Activated CD4-positive, alpha-beta memory T cell treated with anti-CD3 and anti-CD28 coated beads, Interleukin-2, amount 10 ng/mL, durations not matched to agents 7 days and 5 days (primary cell): ENCODE measurements at regions not wholly inside any gene's neighbourhood (a gene's known extent, or its start where the extent isn't known, plus 50 kb on each side); places are given as distances from the start of the nearest gene placed in this dataset.
"Not testable (repeated sequence)": the region's sequence is repeated elsewhere in the genome, so short reads cannot be mapped to it uniquely, and the experiment has no call there.

Source experiments
- CTCF ChIA-PET: fragments of 350-600 bp; sonication (Branson Sonifier 250); formaldehyde crosslinking; loops from one replicate; lab custom pipeline; 2021; ENCODE audit warnings: antibody characterized with exemption, inconsistent platforms; lab: Charles Lee
- POLR2A ChIA-PET: fragments of 350-600 bp; sonication (Branson Sonifier 250); formaldehyde crosslinking; loops from one replicate; lab custom pipeline; 2021; ENCODE audit warnings: antibody characterized with exemption; lab: Charles Lee
- DNase-seq: peaks from one replicate; pipeline ENCODE4 v3.0.0-alpha.2; 2020
- H3K27ac Mint-ChIP-seq: one replicate; pipeline ENCODE4 v1.8.0; 2021; ENCODE audit warnings: mild to moderate bottlenecking, mixed read lengths
- H3K27me3 Mint-ChIP-seq: one replicate; pipeline ENCODE4 v1.8.0; 2021; ENCODE audit warnings: mixed read lengths
- H3K36me3 Mint-ChIP-seq: one replicate; pipeline ENCODE4 v1.8.0; 2021; ENCODE audit warnings: low read depth, mixed read lengths
- H3K4me1 Mint-ChIP-seq: one replicate; pipeline ENCODE4 v1.8.0; 2021; ENCODE audit warnings: mixed read lengths
- H3K4me3 Mint-ChIP-seq: one replicate; pipeline ENCODE4 v1.8.0; 2021; ENCODE audit warnings: mild to moderate bottlenecking, mixed read lengths
- H3K9me3 Mint-ChIP-seq: one replicate; pipeline ENCODE4 v1.8.0; 2021; ENCODE audit warnings: mixed read lengths

GRCh38 chr10:25858076-25858475 is 76.0 kb upstream of the MYO3A start:
- ChIA-PET POLR2A (no interaction called here), CTCF (no interaction called here)
- no peak overlapping the region for H3K27ac Mint-ChIP-seq
- no peaks in the 10 kb centered on the region for H3K4me1 Mint-ChIP-seq
- H3K36me3 Mint-ChIP-seq: no peaks in the 10 kb centered on the region
- no peak for DNase-seq
- no peaks in the 10 kb centered on the region for H3K27me3 Mint-ChIP-seq
- H3K9me3 Mint-ChIP-seq: no peaks in the 10 kb centered on the region
- H3K4me3 Mint-ChIP-seq: no peak overlapping the region

- H3K9me3 Mint-ChIP-seq: no peaks in the 10 kb centered on the region
- no peaks in the 10 kb centered on the region for H3K36me3 Mint-ChIP-seq
- H3K27me3 Mint-ChIP-seq: no peaks in the 10 kb centered on the region
- no peak overlapping the region for H3K4me3 Mint-ChIP-seq
- ChIA-PET CTCF (interaction anchor here (3.2 kb wide), 1 partner anchor 10 kb away, joined by 12 read pairs; no protein-coding TSS in a partner anchor), POLR2A (no interaction called here)
- no peak for DNase-seq
- no peak overlapping the region for H3K27ac Mint-ChIP-seq
- no peaks in the 10 kb centered on the region for H3K4me1 Mint-ChIP-seq
Observed at GRCh38 chr10:25865267-25865666, 68.8 kb upstream of the MYO3A start.

- ChIA-PET POLR2A (no interaction called here), CTCF (interaction anchor here (1.1 kb wide), 1 partner anchor 8 kb away, joined by 3 read pairs; no protein-coding TSS in a partner anchor)
- no peak for DNase-seq
- H3K4me3 Mint-ChIP-seq: no peak overlapping the region
- H3K27me3 Mint-ChIP-seq: no peaks in the 10 kb centered on the region
- no peaks in the 10 kb centered on the region for H3K36me3 Mint-ChIP-seq
- no peaks in the 10 kb centered on the region for H3K9me3 Mint-ChIP-seq
- H3K27ac Mint-ChIP-seq: no peak overlapping the region
- H3K4me1 Mint-ChIP-seq: no peaks in the 10 kb centered on the region
Observed at GRCh38 chr10:25867321-25867720, 66.7 kb upstream of the MYO3A start.

DNA sequence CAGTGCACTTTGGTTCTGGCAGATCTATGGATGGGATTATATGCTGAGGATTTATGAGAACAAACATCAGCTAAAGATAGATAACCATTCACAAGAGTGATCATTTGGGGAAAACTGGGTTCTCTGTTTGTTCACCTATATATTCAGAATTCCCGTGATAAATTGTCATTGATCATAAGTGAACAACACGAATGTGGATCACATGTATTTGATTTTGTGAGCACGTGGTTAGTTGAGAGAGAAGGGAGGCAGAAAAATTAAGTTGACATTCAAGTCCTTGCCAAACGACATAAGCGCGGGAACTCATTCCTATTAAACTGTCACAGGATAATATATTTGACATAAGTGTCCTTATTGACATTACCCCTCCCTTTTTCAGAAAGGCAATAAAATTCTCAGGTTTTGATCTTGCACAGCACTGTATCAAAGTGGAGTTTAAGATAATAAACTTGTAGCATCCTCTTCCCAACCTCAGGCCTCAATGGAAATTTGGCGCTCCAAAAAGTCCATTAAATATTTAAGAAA is 64.9 kb upstream of the MYO3A start:
- ChIA-PET CTCF (no interaction called here), POLR2A (no interaction called here)
- no peaks in the 10 kb centered on the region for H3K9me3 Mint-ChIP-seq
- no peaks in the 10 kb centered on the region for H3K4me1 Mint-ChIP-seq
- no peaks in the 10 kb centered on the region for H3K27me3 Mint-ChIP-seq
- H3K36me3 Mint-ChIP-seq: no peaks in the 10 kb centered on the region
- DNase-seq: no peak
- no peak overlapping the region for H3K27ac Mint-ChIP-seq
- H3K4me3 Mint-ChIP-seq: no peak overlapping the region

GRCh38 chr10:25869609-25870008 is 64.4 kb upstream of the MYO3A start:
- Mint-ChIP-seq H3K36me3 (no peaks in the 10 kb centered on the region), H3K4me3 (no peak overlapping the region), H3K27me3 (no peaks in the 10 kb centered on the region), H3K27ac (no peak overlapping the region), H3K9me3 (no peaks in the 10 kb centered on the region), H3K4me1 (no peaks in the 10 kb centered on the region)
- ChIA-PET CTCF (no interaction called here), POLR2A (no interaction called here)
- DNase-seq: no peak

DNA sequence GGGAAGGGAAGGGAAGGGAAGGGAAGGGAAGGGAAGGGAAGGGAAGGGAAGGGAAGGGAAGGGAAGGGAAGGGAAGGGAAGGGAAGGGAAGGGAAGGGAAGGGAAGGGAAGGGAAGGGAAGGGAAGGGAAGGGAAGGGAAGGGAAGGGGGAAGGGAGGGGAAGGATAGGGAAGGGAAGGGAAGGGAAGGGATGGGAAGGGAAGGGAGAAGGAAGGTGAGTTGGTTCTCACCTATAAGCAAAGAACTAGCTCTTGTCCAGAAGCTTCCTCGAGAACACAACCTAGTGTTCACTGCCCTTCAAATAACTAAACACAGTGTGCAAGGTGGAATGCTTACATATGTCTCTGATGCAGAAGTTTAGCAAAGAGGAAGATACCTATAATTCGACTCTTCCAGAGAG is 59.6 kb upstream of the MYO3A start:
- DNase-seq, H3K4me3 Mint-ChIP-seq, H3K4me1 Mint-ChIP-seq, H3K27me3 Mint-ChIP-seq, H3K36me3 Mint-ChIP-seq, H3K27ac Mint-ChIP-seq, POLR2A ChIA-PET, H3K9me3 Mint-ChIP-seq: not testable (repeated sequence)
- CTCF ChIA-PET: interaction anchor here (1.3 to 2.6 kb wide), 5 partner anchors 10 to 61 kb away, joined by 3 to 13 read pairs (median 12); no protein-coding TSS in a partner anchor

DNA sequence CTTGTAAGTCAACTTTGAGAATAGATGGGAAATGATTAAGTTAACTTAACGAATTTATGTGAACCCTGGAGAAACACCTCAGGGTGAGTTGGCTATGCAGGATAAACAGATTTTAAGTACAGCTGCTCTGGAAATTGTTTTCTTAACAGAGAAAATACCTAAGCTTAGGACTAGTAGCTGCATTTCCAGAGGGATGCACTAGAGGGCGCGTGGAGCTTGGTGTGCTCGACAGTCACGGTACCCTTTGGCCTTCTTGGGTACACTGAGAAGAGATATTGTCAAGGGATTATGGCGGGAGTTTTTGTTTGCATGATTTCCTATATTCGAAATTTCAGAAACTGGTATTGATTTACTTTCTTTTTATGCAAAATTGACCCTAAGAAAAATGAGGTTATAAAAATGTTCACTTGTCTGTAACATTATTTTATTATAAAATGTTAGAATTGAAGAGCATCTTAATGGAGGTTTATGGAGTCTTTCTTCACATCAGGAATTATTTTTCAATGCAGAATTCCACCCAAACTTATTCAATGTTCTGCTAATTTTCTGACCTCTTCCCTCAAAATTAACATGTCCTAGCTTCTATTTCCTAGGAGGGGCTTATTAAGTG is 58.4 kb upstream of the MYO3A start:
- Mint-ChIP-seq H3K27ac (no peak overlapping the region), H3K9me3 (no peaks in the 10 kb centered on the region), H3K36me3 (no peaks in the 10 kb centered on the region), H3K4me3 (no peak overlapping the region), H3K4me1 (no peaks in the 10 kb centered on the region), H3K27me3 (no peaks in the 10 kb centered on the region)
- peak; percentile 59 for DNase-seq
- CTCF ChIA-PET: interaction anchor here (0.6 to 2.6 kb wide), 20 partner anchors 8 to 398 kb away, joined by 3 to 13 read pairs (median 4); no protein-coding TSS in a partner anchor
- POLR2A ChIA-PET: no interaction called here

- POLR2A ChIA-PET: no interaction called here
Observed at GRCh38 chr10:25877296-25877695, 56.7 kb upstream of the MYO3A start.

More at GRCh38 chr10:25877296-25877695, 56.7 kb upstream of the MYO3A start:
- CTCF ChIA-PET: interaction anchor here (2.6 kb wide), 1 partner anchor 10 kb away, joined by 13 read pairs; no protein-coding TSS in a partner anchor
- Mint-ChIP-seq H3K4me3 (no peak overlapping the region), H3K9me3 (no peaks in the 10 kb centered on the region), H3K27ac (no peak overlapping the region), H3K27me3 (no peaks in the 10 kb centered on the region), H3K36me3 (no peaks in the 10 kb centered on the region), H3K4me1 (no peaks in the 10 kb centered on the region)
- no peak for DNase-seq
